GM12865 (cell line): ENCODE measurements at regions not wholly inside any gene's neighbourhood (a gene's known extent, or its start where the extent isn't known, plus 50 kb on each side); places are given as distances from the start of the nearest gene placed in this dataset.
A peak's percentile ranks its signal among the peaks of the same experiment; 100 is the strongest.

ENCODE experiments used
- DNase-seq: peaks from one replicate; pipeline ENCODE4 v3.0.0; 2010; ENCODE audit warnings: low read depth
- H3K4me3 ChIP-seq: 2 replicates; pipeline ENCODE4 v1.5.1; 2011; ENCODE audit warnings: mild to moderate bottlenecking, low read depth, low read length, control low read depth
- TF ChIP-seq, protein P1 (sequence below): IDR thresholded peaks from 2 replicates; pipeline ENCODE4 v1.5.1; 2011; ENCODE audit warnings: low read length, control low read depth, low read depth, inconsistent platforms; ENCODE audit not compliant: insufficient read depth; ENCODE audit errors: missing control alignments

DNA sequence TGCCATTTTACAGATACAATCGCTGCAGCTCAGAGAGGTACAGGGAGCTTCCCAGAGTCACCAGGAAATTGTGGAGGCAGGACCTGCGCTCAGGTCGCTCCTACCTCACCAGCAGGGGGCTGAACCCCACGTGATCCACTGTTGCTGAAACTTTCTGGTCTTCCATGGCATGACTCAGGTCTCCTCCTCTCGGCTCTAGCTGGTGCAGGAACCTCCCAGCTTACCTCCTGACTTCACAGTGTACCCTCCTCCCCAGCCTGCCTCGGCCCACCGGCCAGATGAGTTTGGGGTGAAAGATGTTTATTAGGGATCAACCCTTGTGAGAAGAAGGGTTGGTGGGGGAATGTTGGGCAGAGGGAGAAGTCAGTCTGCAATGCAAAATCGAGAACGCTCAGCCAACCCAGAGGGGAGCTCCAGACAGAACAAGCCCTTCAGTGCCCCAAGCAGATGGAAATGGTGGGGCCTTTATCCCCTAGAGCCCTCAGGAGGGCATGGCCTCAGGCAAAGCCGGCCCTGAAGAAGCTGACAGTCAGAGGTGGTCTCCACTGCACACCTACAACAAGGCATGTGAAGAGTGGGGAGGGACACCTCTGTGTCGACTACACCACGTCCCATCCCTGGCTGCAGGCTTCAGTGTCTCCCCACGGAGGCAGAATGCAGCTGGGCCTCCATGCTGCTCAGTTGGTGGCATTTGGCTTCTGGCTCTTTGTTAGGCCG lies 118.6 kb upstream of the PRR20G start:
- H3K4me3 ChIP-seq = no peak overlapping the region
- peak; percentile 55 for DNase-seq
- TF ChIP-seq, protein P1, sequence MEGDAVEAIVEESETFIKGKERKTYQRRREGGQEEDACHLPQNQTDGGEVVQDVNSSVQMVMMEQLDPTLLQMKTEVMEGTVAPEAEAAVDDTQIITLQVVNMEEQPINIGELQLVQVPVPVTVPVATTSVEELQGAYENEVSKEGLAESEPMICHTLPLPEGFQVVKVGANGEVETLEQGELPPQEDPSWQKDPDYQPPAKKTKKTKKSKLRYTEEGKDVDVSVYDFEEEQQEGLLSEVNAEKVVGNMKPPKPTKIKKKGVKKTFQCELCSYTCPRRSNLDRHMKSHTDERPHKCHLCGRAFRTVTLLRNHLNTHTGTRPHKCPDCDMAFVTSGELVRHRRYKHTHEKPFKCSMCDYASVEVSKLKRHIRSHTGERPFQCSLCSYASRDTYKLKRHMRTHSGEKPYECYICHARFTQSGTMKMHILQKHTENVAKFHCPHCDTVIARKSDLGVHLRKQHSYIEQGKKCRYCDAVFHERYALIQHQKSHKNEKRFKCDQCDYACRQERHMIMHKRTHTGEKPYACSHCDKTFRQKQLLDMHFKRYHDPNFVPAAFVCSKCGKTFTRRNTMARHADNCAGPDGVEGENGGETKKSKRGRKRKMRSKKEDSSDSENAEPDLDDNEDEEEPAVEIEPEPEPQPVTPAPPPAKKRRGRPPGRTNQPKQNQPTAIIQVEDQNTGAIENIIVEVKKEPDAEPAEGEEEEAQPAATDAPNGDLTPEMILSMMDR = peak; percentile 57

- TF ChIP-seq, protein P1 = no peak
- H3K4me3 ChIP-seq = no peak overlapping the region
- DNase-seq = no peak
Measured at GRCh38 chr3:127405791-127406190, 117.9 kb upstream of the PRR20G start.

DNA sequence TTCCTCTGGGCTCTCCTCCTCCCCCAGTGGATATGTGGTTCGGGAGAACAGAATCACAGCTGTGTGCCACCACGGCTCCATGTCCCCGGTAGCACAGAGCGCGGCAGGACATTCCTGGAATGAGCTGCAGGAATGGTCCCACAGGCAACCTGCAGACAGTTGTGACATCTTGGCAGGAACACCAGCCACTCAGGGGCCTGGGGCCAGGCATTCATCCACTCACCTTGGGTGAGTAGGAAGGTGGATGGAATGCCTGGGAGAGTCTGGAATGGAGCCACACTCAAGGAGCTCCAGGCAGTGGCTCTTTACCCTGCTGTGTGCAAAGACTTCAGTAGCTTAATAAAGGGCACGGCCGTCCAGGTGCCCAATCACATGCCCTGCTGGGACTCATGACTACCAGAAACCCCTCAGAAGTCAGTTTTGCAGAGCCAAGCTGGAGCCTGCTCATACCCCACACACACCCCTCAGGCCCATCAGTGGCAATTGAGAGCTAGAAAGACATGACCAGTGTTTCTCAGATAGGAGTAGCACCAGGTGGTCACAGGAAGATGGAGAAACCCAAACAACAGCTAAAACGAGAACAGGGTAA lies 117.3 kb upstream of the PRR20G start:
- H3K4me3 ChIP-seq = no peak overlapping the region
- peak; percentile 14 for DNase-seq
- TF ChIP-seq, protein P1 = no peak

DNA sequence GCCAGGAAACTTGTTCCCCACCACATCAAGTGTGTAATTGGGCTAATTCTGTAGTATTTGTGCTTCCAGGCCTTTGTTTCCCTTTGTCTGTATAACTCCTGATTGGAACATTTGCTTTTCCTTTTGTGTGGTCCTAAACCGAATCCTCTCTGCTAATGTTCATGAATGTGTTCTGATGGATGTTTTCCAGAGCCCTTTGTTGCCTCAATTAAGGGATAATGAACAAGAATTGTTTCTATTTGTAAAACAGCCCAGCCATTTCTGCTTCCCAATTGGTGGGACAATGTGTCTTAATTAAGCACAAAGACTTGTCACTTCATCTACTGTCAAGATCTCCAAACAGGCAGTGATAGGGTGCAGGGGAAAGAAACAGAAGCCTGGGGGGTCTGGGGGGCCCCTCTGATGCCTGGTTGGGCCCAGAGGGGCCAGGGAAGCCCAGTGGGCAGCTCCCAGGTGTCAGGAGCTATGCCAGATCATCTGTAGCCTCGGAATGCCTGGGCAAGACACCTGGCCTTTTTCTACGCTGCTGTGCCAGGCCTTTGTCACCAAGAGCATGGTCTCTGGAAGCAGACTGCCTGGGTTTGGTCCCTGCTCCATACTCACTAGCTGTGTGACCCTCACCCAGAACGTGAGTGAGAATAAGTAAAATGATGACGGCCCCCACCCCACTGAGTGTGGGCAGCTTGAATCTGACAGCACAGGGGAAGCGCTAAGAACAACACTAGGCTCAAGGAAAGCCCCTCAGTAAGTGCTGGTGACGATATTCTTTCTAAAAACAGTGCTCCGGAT lies 116.6 kb upstream of the PRR20G start:
- peak; percentile 16 for DNase-seq
- H3K4me3 ChIP-seq = no peak overlapping the region
- TF ChIP-seq, protein P1 = no peak

DNA sequence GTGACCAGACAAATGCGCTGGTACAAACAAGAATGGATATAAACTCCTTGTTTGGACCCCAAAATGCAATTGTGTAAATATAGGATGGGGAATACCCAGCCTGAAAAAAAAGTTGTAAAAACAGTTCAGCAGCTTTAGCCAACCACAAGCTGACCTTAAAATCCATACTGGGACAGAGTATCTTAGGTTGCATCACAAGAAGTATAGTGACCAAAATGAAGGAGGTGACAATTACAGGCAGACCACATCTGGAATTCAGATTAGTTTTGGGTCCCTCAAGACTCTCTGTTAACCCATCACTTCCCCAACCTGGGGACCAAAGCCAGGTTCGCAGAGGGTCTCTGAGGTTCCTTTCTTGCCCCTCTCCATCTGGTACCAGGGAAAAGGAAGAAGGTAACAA lies 115.9 kb upstream of the PRR20G start:
- no peak for DNase-seq
- H3K4me3 ChIP-seq = no peak overlapping the region

DNA sequence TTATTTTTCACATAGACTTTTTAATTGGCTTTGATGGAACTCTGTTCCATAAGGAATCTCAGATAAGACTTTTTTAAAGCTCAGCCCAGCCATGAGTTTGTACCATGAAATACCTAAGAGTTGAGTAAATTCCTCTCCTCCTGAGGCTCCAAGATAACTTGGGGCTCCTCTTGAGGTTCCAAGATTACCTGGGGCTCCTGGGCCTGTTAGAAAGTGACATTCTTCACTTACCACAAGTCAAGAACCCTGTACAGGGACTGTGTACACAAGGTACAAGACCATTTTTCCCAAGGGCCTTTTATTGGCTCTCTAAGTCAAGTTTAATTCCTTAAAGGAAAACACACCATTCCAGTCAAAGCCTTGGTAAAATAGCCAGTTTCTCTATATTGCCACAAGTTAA lies 111.3 kb upstream of the PRR20G start:
- H3K4me3 ChIP-seq = no peak overlapping the region
- TF ChIP-seq, protein P1 = no peak
- DNase-seq = no peak

More for the DNA sequence above, 115.9 kb upstream of the PRR20G start:
- TF ChIP-seq, protein P1 = no peak
